ENCODE measurements at regions not wholly inside any gene's neighbourhood (a gene's known extent, or its start where the extent isn't known, plus 50 kb on each side); places are given as distances from the start of the nearest gene placed in this dataset.

DNA sequence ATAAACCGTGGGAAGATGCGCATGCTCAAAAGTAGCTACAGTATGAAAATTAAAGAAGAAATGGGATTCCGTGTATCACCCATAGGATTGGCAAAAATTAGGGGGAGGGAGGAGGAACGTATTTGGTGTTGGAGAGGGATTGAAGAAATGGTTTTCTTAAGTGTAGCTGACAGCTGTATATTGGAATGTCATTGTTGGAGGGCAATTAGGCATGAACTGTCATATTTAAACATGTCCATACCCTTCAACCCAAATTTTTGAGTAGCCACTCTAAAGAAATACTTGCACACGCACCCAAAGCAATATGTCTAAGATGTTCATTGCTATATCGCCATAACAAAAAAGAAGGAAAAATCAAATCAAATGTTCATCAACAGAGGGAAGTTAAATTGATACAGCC, 144.7 kb downstream of the TLE3 start:
- Mint-ChIP-seq H3K27ac (ENCODE audit: low read depth) (no peak overlapping the region), H3K4me1 (no peaks in the 10 kb centered on the region), H3K4me3 (no peak overlapping the region), H3K36me3 (ENCODE audit: insufficient read depth) (peaks cover 2% of the 10 kb centered on the region), H3K9me3 (no peaks in the 10 kb centered on the region), H3K27me3 (no peaks in the 10 kb centered on the region)
- DNase-seq (ENCODE audit: low spot score in 2 of 2): no peak
- ATAC-seq (replicated peaks; ENCODE audit: extremely low read depth, poor library complexity, severe bottlenecking): no peak

DNA sequence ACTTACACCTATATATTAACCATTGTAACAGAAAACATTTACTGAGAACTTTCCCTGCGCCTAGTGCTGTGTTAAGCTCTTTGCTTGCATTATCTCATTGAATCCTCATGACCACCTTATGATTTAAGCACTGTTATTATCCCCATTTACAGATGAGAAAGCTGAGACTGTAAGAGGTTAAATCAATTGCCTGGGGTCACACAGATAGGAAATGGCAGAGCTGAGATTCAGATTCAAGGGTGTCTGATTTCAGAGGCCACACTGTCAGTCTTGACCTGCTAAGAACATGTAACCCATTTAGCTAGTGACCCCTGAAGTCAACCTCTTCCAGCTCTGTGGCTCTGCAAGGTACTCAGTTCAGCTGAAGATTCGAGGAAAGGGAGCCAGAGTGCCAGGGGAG, 143.9 kb downstream of the TLE3 start:
- Mint-ChIP-seq H3K4me1 (no peaks in the 10 kb centered on the region), H3K27ac (ENCODE audit: low read depth) (no peak overlapping the region), H3K27me3 (no peaks in the 10 kb centered on the region), H3K36me3 (ENCODE audit: insufficient read depth) (peaks cover 2% of the 10 kb centered on the region), H3K9me3 (no peaks in the 10 kb centered on the region), H3K4me3 (no peak overlapping the region)
- DNase-seq (ENCODE audit: low spot score in 2 of 2) (no peak), ATAC-seq (replicated peaks; ENCODE audit: extremely low read depth, poor library complexity, severe bottlenecking) (no peak)

DNA sequence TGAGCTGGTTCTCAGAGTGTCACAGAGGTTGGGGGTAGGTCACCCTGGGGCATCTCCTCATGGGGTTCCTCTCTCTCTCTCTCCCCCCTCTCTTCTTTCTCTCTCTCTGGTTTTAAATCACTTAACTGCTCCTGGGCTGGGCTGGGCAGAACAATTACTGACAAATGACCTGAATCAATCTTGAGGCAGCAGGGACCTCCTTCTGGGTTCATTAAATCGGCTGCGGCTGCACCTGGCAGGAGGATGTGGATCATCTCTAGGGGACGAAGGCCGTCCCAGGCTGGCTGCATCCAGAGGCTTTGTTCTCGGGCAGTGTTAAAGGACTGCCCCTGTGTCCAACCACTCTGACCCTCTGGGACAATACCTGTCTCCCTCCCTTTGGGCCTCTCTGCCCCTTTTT, 143.1 kb downstream of the TLE3 start:
- Mint-ChIP-seq H3K36me3 (ENCODE audit: insufficient read depth) (peaks cover 2% of the 10 kb centered on the region), H3K27me3 (no peaks in the 10 kb centered on the region), H3K9me3 (no peaks in the 10 kb centered on the region), H3K4me1 (no peaks in the 10 kb centered on the region), H3K4me3 (no peak overlapping the region), H3K27ac (ENCODE audit: low read depth) (no peak overlapping the region)
- ATAC-seq (replicated peaks; ENCODE audit: extremely low read depth, poor library complexity, severe bottlenecking): no peak
- DNase-seq (ENCODE audit: low spot score in 2 of 2): no peak

DNA sequence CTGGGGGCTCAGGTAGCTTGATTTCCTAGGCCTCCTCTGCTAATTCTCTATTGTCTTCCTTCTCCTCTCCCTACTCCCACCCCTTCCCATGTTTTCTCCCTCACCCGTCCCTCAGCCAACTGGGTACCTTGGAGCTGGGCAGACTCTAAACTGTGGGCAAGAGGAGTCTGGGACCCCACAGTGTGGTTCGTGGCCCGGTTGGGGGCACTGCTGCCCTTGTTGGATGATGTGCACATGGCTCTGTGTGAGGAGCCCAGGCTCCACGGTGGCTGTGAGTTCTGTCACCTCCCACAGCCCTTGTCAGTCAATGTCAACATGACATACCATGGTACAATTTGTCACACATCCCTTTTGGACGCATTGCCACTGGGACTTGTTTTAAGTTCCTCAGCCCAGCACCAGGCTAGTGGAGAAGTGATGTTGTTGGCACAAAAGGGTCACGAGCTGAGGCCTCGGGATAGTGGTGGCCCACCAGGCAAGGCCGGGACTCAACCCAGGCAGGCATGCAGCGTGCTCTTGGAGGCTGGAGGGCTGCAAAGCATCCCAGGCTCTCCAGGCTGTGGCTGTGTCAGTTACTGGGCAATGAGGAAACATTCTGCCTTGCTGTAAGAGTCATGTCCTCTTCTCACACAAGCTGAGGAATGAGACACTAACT, 142.3 kb downstream of the TLE3 start:
- no peaks in the 10 kb centered on the region for H3K9me3 Mint-ChIP-seq
- no peak for DNase-seq (ENCODE audit: low spot score in 2 of 2)
- H3K27me3 Mint-ChIP-seq: no peaks in the 10 kb centered on the region
- H3K36me3 Mint-ChIP-seq (ENCODE audit: insufficient read depth): peaks cover 2% of the 10 kb centered on the region
- no peak for ATAC-seq (replicated peaks; ENCODE audit: extremely low read depth, poor library complexity, severe bottlenecking)
- H3K4me3 Mint-ChIP-seq: no peak overlapping the region
- H3K27ac Mint-ChIP-seq (ENCODE audit: low read depth): no peak overlapping the region
- no peaks in the 10 kb centered on the region for H3K4me1 Mint-ChIP-seq

DNA sequence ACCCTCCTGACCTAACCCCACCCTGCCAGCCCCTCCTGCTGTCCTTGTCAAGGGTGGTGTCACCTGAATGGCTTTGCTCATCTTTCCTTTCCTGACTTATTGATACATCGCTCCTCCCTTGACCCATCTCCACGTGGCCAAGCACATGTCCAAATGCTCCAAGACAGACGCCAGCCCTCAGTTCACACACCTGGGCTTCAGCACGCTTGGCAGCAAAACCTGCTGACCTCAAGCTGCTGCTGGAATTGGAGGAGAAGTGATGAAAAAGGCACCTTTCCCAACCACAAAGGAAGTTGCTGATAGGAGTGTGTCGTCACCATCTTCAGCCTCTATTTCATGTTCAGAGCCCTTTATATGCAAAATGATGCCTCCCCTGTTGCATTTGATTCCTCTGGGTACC, 141.3 kb downstream of the TLE3 start:
- no peak overlapping the region for H3K27ac Mint-ChIP-seq (ENCODE audit: low read depth)

DNA sequence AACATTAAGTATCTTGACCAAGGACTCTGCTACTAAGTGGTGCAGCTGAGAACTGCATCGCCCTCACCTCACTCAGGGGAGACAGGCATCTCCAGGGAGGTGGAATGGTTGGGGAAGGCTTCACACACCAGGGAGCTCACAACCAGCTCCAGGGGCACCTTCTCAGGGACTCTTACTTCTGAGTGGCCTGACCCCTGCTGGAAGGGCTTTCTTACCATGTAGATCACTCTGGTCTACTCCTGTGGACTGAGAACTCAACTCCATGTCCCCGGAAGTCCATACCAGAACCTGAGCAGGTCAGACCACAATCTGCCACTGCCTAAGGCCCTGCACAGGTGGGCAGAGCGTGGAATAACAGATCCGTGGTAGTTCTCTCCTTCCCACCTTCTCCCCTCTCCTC, 140.5 kb downstream of the TLE3 start:
- Mint-ChIP-seq H3K9me3 (no peaks in the 10 kb centered on the region), H3K4me1 (no peaks in the 10 kb centered on the region), H3K4me3 (no peak overlapping the region), H3K36me3 (ENCODE audit: insufficient read depth) (peaks cover 2% of the 10 kb centered on the region), H3K27me3 (no peaks in the 10 kb centered on the region), H3K27ac (ENCODE audit: low read depth) (no peak overlapping the region)
- DNase-seq (ENCODE audit: low spot score in 2 of 2) (no peak), ATAC-seq (replicated peaks; ENCODE audit: extremely low read depth, poor library complexity, severe bottlenecking) (no peak)

More for the DNA sequence above, 141.3 kb downstream of the TLE3 start:
- Mint-ChIP-seq H3K4me1 (no peaks in the 10 kb centered on the region), H3K27me3 (no peaks in the 10 kb centered on the region), H3K9me3 (no peaks in the 10 kb centered on the region), H3K36me3 (ENCODE audit: insufficient read depth) (peaks cover 2% of the 10 kb centered on the region), H3K4me3 (no peak overlapping the region)
- ATAC-seq (replicated peaks; ENCODE audit: extremely low read depth, poor library complexity, severe bottlenecking) (no peak), DNase-seq (ENCODE audit: low spot score in 2 of 2) (no peak)

DNA sequence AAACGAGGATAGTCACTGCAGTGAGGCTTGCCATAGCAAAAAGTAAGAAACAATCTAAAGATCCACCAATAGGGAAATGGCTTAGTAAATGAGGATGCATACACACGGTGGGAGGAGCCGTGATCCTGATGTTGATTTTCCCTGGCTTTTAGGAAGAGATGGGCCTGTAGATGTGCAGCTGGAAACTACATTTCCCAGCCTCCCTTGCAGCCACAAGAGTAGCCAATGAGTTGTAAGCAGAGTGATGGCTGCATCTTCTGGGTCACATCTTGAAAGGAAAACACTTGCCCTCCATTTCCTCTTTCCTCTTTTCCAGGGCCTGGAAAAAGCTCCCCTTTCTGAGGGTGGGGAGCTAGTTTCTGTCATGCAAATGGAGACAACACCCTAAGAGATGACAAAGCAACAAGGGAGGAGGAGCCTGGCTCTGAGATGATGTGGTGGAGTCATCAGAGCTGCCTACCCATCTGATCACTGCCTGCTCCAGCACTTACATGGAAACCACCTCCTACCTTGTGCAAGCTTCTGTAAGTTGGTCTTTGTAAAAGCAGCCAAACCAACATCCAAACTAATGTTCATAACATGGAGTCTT, 139.1 kb downstream of the TLE3 start:
- DNase-seq (ENCODE audit: low spot score in 2 of 2): no peak
- H3K27me3 Mint-ChIP-seq: peaks cover 10% of the 10 kb centered on the region
- no peaks in the 10 kb centered on the region for H3K9me3 Mint-ChIP-seq
- H3K4me1 Mint-ChIP-seq: no peaks in the 10 kb centered on the region
- no peaks in the 10 kb centered on the region for H3K36me3 Mint-ChIP-seq (ENCODE audit: insufficient read depth)
- H3K27ac Mint-ChIP-seq (ENCODE audit: low read depth): no peak overlapping the region
- no peak for ATAC-seq (replicated peaks; ENCODE audit: extremely low read depth, poor library complexity, severe bottlenecking)
- no peak overlapping the region for H3K4me3 Mint-ChIP-seq

DNA sequence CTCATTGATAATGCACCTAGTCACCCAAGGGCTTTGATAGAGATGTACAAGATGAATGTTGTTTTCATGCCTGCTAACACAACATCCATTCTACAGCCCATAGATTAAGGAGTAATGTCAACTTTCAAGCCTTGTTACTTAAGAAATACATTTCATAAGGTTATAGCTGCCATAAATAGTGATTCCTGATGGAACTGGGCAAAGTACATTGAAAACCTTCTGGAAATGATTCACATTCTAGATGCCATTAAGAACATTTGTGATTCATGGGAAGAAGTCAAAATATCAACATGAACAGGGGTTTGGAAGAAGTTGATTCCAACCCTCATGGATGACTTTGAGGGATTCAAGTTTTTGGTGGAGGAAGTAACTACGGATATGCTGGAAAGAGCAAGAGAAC, 135.2 kb downstream of the TLE3 start:
- ATAC-seq (replicated peaks; ENCODE audit: extremely low read depth, poor library complexity, severe bottlenecking): no peak
- H3K4me3 Mint-ChIP-seq: no peak overlapping the region
- H3K27ac Mint-ChIP-seq (ENCODE audit: low read depth): no peak overlapping the region
- no peaks in the 10 kb centered on the region for H3K9me3 Mint-ChIP-seq
- no peaks in the 10 kb centered on the region for H3K4me1 Mint-ChIP-seq
- no peak for DNase-seq (ENCODE audit: low spot score in 2 of 2)
- H3K36me3 Mint-ChIP-seq (ENCODE audit: insufficient read depth): no peaks in the 10 kb centered on the region
- H3K27me3 Mint-ChIP-seq: peaks cover 20% of the 10 kb centered on the region

DNA sequence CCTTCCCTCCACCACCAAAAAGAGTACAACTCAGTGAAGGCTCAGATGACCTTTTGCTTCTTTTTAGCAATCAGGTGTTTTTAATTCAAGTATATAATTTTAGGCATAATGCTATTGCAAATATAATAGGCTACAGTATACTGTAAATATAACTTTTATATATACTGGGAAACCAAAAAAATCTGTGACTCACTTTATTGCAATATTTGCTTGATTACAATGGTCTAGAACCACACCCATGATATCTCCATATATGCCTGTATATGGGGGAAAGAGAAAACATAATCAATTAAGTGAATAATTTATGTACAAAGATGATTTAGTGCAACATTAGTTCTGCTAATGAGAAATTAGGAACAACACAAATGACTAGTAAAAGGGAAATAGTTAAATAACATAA, 134.3 kb downstream of the TLE3 start:
- ATAC-seq (replicated peaks; ENCODE audit: extremely low read depth, poor library complexity, severe bottlenecking) (no peak), DNase-seq (ENCODE audit: low spot score in 2 of 2) (no peak)
- H3K9me3 Mint-ChIP-seq: no peaks in the 10 kb centered on the region
- no peaks in the 10 kb centered on the region for H3K4me1 Mint-ChIP-seq
- no peak overlapping the region for H3K27ac Mint-ChIP-seq (ENCODE audit: low read depth)
- H3K36me3 Mint-ChIP-seq (ENCODE audit: insufficient read depth): no peaks in the 10 kb centered on the region
- H3K4me3 Mint-ChIP-seq: no peak overlapping the region
- peaks cover 20% of the 10 kb centered on the region for H3K27me3 Mint-ChIP-seq

DNA sequence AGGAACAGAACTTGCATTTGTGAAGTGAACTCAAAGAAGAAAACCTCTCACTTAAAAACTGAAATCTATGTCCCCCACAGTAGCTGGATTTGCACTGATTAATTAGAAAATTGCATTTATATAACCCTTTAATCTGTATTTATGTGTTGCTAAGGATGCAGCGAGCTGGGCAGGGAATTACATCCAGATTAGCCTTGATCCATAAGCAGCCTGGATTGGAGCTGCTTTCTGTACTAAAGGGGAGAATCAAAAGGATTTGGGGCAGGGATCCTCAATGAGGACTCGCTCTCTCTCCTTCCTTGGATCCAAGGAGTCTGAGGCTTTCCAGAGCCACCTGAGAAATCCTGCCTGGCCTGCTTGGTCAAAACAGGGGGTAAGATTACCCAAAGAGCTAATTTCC, 125.9 kb downstream of the TLE3 start:
- no peak for ATAC-seq (replicated peaks; ENCODE audit: extremely low read depth, poor library complexity, severe bottlenecking)
- no peaks in the 10 kb centered on the region for H3K36me3 Mint-ChIP-seq (ENCODE audit: insufficient read depth)

DNA sequence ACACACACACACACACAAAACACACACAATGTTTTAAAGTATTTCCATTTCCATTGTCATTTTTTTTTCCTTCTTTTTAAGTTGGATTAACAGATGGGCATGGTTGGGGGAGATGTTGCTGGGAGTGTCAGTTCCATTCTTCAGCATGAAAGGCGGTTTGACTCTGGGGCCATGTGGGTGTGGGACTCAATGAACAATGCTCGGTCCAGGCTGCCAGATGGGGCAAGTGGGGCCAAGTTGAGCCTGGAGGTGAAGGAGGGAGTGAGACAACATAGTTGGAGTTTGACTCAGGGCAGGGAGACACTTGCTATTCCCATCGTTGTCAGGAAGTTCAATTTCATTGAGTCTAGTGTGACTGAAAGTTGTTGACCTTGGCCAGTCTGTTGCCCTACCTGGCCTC, 125.3 kb downstream of the TLE3 start:
- no peaks in the 10 kb centered on the region for H3K36me3 Mint-ChIP-seq (ENCODE audit: insufficient read depth)
- ATAC-seq (replicated peaks; ENCODE audit: extremely low read depth, poor library complexity, severe bottlenecking) (no peak), DNase-seq (ENCODE audit: low spot score in 2 of 2) (no peak)
- H3K4me1 Mint-ChIP-seq: peaks cover 6% of the 10 kb centered on the region
- H3K27me3 Mint-ChIP-seq: peaks cover 51% of the 10 kb centered on the region
- H3K9me3 Mint-ChIP-seq: no peaks in the 10 kb centered on the region
- H3K27ac Mint-ChIP-seq (ENCODE audit: low read depth): no peak overlapping the region
- H3K4me3 Mint-ChIP-seq: no peak overlapping the region

More for the DNA sequence above, 125.9 kb downstream of the TLE3 start:
- Mint-ChIP-seq H3K4me1 (peaks cover 6% of the 10 kb centered on the region), H3K9me3 (no peaks in the 10 kb centered on the region), H3K27me3 (peaks cover 51% of the 10 kb centered on the region), H3K4me3 (no peak overlapping the region), H3K27ac (ENCODE audit: low read depth) (no peak overlapping the region)
- DNase-seq (ENCODE audit: low spot score in 2 of 2): no peak

DNA sequence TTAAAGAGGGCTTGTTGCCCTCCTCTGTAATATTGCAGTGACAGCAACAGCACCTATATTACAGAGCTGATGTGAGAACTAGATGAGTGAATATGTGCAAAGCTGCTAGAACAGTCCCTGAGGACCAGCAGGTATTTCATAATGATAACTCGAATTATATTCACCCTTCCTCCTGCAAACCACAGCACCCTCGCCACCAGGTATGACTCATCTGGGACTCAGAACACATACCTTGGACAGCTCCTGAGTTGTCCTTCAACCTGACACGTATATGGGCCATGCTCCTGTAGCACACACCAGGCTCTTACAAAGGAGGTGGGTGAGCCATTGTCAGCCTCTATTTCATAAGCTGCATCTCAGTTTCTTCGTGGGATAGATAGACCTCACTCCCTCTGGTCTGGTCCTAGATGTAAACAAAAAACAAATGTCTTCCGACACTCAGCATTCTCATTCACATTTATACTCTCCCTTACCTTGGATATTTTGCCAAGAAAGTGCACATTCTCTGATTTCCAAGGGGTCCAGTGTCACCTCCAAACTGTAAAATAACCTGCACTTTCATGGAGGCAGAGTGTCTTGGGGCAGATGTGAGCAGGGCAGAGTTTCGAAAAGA, 124.5 kb downstream of the TLE3 start:
- Mint-ChIP-seq H3K4me1 (peaks cover 6% of the 10 kb centered on the region), H3K27me3 (peaks cover 51% of the 10 kb centered on the region), H3K36me3 (ENCODE audit: insufficient read depth) (no peaks in the 10 kb centered on the region), H3K9me3 (no peaks in the 10 kb centered on the region), H3K27ac (ENCODE audit: low read depth) (no peak overlapping the region), H3K4me3 (no peak overlapping the region)
- ATAC-seq (replicated peaks; ENCODE audit: extremely low read depth, poor library complexity, severe bottlenecking) (no peak), DNase-seq (ENCODE audit: low spot score in 2 of 2) (no peak)

DNA sequence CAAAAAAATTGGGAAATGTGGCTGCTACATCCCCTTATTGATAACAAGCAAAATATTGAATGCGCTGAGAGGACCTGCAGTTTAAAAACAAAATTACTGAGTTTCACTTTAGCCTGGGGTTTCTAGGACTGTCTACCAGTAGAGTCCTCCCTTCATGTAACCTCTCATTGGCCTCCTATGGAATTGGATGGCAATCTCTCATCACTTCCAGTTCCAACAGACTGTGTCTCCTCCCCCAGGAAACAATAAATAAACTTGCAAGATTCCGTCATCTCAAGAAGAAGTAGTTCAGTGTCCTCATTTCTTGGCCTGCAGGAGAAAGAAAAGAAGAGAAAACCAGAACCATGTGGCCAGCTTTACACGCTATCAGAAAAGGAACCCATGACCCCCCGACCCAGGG, 123.8 kb downstream of the TLE3 start:
- no peak overlapping the region for H3K4me3 Mint-ChIP-seq
- ATAC-seq (replicated peaks; ENCODE audit: extremely low read depth, poor library complexity, severe bottlenecking) (no peak), DNase-seq (ENCODE audit: low spot score in 2 of 2) (no peak)
- H3K27ac Mint-ChIP-seq (ENCODE audit: low read depth): no peak overlapping the region
- peaks cover 6% of the 10 kb centered on the region for H3K4me1 Mint-ChIP-seq
- H3K27me3 Mint-ChIP-seq: peaks cover 51% of the 10 kb centered on the region
- no peaks in the 10 kb centered on the region for H3K9me3 Mint-ChIP-seq
- no peaks in the 10 kb centered on the region for H3K36me3 Mint-ChIP-seq (ENCODE audit: insufficient read depth)

Measured in central memory CD8-positive, alpha-beta T cell (primary cell).